HEK293 (cell line): ENCODE measurements at regions not wholly inside any gene's neighbourhood (a gene's known extent, or its start where the extent isn't known, plus 50 kb on each side); places are given as distances from the start of the nearest gene placed in this dataset.

Experiments used
- CTCF ChIA-PET: fragments of 350-600 bp; formaldehyde crosslinking; extraction: SDS; loops from one replicate; lab custom pipeline; 2021; ENCODE audit warnings: antibody characterized with exemption; lab: Yijun Ruan, JAX
- POLR2A ChIA-PET: fragments of 300-600 bp; formaldehyde crosslinking; extraction: SDS; loops from one replicate; lab custom pipeline; 2020; ENCODE audit warnings: antibody characterized with exemption, inconsistent platforms; lab: Yijun Ruan, JAX
- H3K27ac ChIP-seq: fragments of 200-500 bp; sonication (Bioruptor generic); 2 replicates; pipeline ENCODE4 v1.5.1; 2014; ENCODE audit warnings: low read depth, low read length, control low read depth, inconsistent platforms; ENCODE audit errors: extremely low read depth
- H3K36me3 ChIP-seq, 2 experiments: fragments of 200-500 bp in 1 of 2; sonication (Bioruptor generic) in 1 of 2; 1 replicate in 1 of 2; 2 replicates in 1 of 2; pipeline ENCODE4 v1.5.1; 2014 to 2017; ENCODE audit warnings: inconsistent platforms in 2 of 2, low read length in 2 of 2; ENCODE audit not compliant: control insufficient read depth in 2 of 2, insufficient read depth in 1 of 2
- H3K4me1 ChIP-seq: fragments of 200-500 bp; sonication (Bioruptor generic); 2 replicates; pipeline ENCODE4 v1.5.1; 2014; ENCODE audit warnings: mild to moderate bottlenecking, low read length, inconsistent platforms; ENCODE audit not compliant: control insufficient read depth, insufficient read depth
- H3K4me3 ChIP-seq: 2 replicates; pipeline ENCODE4 v1.5.1; 2011; ENCODE audit warnings: low read depth, mild to moderate bottlenecking, control low read depth, low read length, moderate library complexity
- H3K9me3 ChIP-seq: fragments of 200-500 bp; sonication (Bioruptor generic); 2 replicates; pipeline ENCODE4 v1.5.1; 2014; ENCODE audit warnings: low read depth, low read length, inconsistent platforms; ENCODE audit not compliant: control insufficient read depth, insufficient read depth
- REST ChIP-seq: fragments of 450-650 bp; formaldehyde crosslinking; IDR thresholded peaks from 2 replicates; pipeline ENCODE4 v1.5.1; 2016; ENCODE audit warnings: missing biosample characterization, missing genetic modification characterization
- ZBTB8A ChIP-seq: fragments of 450-650 bp; formaldehyde crosslinking; IDR thresholded peaks from 2 replicates; pipeline ENCODE4 v1.5.1; 2016; ENCODE audit warnings: missing biosample characterization, missing genetic modification characterization
- ZFHX2 ChIP-seq: fragments of 450-650 bp; formaldehyde crosslinking; conservative IDR thresholded peaks from 2 replicates; pipeline ENCODE4 v1.5.1; 2016; ENCODE audit warnings: missing biosample characterization, missing genetic modification characterization
- ZNF133 ChIP-seq: fragments of 450-650 bp; formaldehyde crosslinking; IDR thresholded peaks from 2 replicates; pipeline ENCODE4 v1.5.1; 2016; ENCODE audit warnings: missing biosample characterization, missing genetic modification characterization
- ZNF140 ChIP-seq: fragments of 450-650 bp; formaldehyde crosslinking; IDR thresholded peaks from 2 replicates; pipeline ENCODE4 v1.5.1; 2016; ENCODE audit warnings: missing biosample characterization, missing genetic modification characterization
- ZNF174 ChIP-seq: fragments of 450-650 bp; formaldehyde crosslinking; IDR thresholded peaks from 2 replicates; pipeline ENCODE4 v1.5.0; 2017; ENCODE audit warnings: missing biosample characterization, mild to moderate bottlenecking, missing genetic modification characterization
- ZNF175 ChIP-seq: fragments of 450-650 bp; formaldehyde crosslinking; IDR thresholded peaks from 2 replicates; pipeline ENCODE4 v1.5.1; 2016; ENCODE audit warnings: missing biosample characterization, missing genetic modification characterization
- ZNF223 ChIP-seq: fragments of 450-650 bp; formaldehyde crosslinking; IDR thresholded peaks from 2 replicates; pipeline ENCODE4 v1.5.1; 2016; ENCODE audit warnings: missing biosample characterization, missing genetic modification characterization
- ZNF23 ChIP-seq: fragments of 450-650 bp; formaldehyde crosslinking; IDR thresholded peaks from 2 replicates; pipeline ENCODE4 v1.5.1; 2016; ENCODE audit warnings: missing biosample characterization, missing genetic modification characterization, borderline replicate concordance
- ZNF560 ChIP-seq: fragments of 450-650 bp; formaldehyde crosslinking; IDR thresholded peaks from 2 replicates; pipeline ENCODE4 v1.5.1; 2017; ENCODE audit warnings: missing biosample characterization, missing genetic modification characterization, borderline replicate concordance
- ZNF677 ChIP-seq: fragments of 450-650 bp; IDR thresholded peaks from 2 replicates; pipeline ENCODE4 v1.5.0; 2018; ENCODE audit warnings: missing biosample characterization, mild to moderate bottlenecking, missing genetic modification characterization, moderate library complexity
- ZNF704 ChIP-seq: fragments of 450-650 bp; formaldehyde crosslinking; IDR thresholded peaks from 2 replicates; pipeline ENCODE4 v1.5.1; 2016; ENCODE audit warnings: missing biosample characterization, missing genetic modification characterization
- ZNF776 ChIP-seq: fragments of 450-650 bp; formaldehyde crosslinking; IDR thresholded peaks from 2 replicates; pipeline ENCODE4 v1.5.0; 2017; ENCODE audit warnings: missing biosample characterization, missing genetic modification characterization, borderline replicate concordance
- ZNF785 ChIP-seq: fragments of 450-650 bp; formaldehyde crosslinking; IDR thresholded peaks from 2 replicates; pipeline ENCODE4 v1.5.1; 2016; ENCODE audit warnings: missing biosample characterization, missing genetic modification characterization
- ZSCAN4 ChIP-seq: fragments of 450-650 bp; formaldehyde crosslinking; IDR thresholded peaks from 2 replicates; pipeline ENCODE4 v1.5.1; 2017; ENCODE audit warnings: missing biosample characterization, missing genetic modification characterization

- ChIA-PET POLR2A (no interaction called here), CTCF (no interaction called here)
- Histone ChIP-seq H3K27ac (no peak overlapping the region), H3K4me1 (no peaks in the 10 kb centered on the region), H3K9me3 (no peaks in the 10 kb centered on the region)
- no peak for TF ChIP-seq ZNF785 (tag by site-specific recombination)
- TF ChIP-seq ZNF223 (tag by site-specific recombination): no peak
- TF ChIP-seq ZNF704 (tag by site-specific recombination): no peak
- TF ChIP-seq ZNF174 (tag by site-specific recombination): no peak
- no peak for TF ChIP-seq ZNF133 (tag by site-specific recombination)
- no peak for TF ChIP-seq ZBTB8A (tag by site-specific recombination)
- TF ChIP-seq, all 188 proteins: peak for 0
- no peaks in the 10 kb centered on the region for H3K36me3 ChIP-seq
- no peak overlapping the region for H3K4me3 ChIP-seq
Measured at GRCh38 chr2:125281242-125281641, 1256.2 kb downstream of the CNTNAP5 start.

GRCh38 chr2:125296742-125297141, 1271.7 kb downstream of the CNTNAP5 start:
- Histone ChIP-seq H3K9me3 (no peaks in the 10 kb centered on the region), H3K36me3 (no peaks in the 10 kb centered on the region), H3K4me3 (no peak overlapping the region), H3K4me1 (no peaks in the 10 kb centered on the region), H3K27ac (no peak overlapping the region)
- POLR2A ChIA-PET: no interaction called here
- TF ChIP-seq ZNF677: no peak
- TF ChIP-seq, all 188 proteins: peak for 0
- CTCF ChIA-PET: interaction anchor here (0.6 kb wide), 1 partner anchor 95 kb away, joined by 3 read pairs; no protein-coding TSS in a partner anchor

GRCh38 chr2:125310657-125311364, 1285.7 kb downstream of the CNTNAP5 start:
- no peaks in the 10 kb centered on the region for H3K36me3 ChIP-seq
- no peak overlapping the region for H3K4me3 ChIP-seq
- no peaks in the 10 kb centered on the region for H3K4me1 ChIP-seq
- ChIA-PET CTCF (no interaction called here), POLR2A (no interaction called here)
- no peak overlapping the region for H3K27ac ChIP-seq
- no peaks in the 10 kb centered on the region for H3K9me3 ChIP-seq
- no peak for TF ChIP-seq ZNF175
- no peak for TF ChIP-seq ZNF23
- TF ChIP-seq ZNF560: no peak
- TF ChIP-seq ZNF776: no peak
- TF ChIP-seq ZFHX2 (tag by site-specific recombination): no peak

GRCh38 chr2:125312342-125312741, 1287.3 kb downstream of the CNTNAP5 start:
- CTCF ChIA-PET: interaction anchor here (0.7 kb wide), 1 partner anchor 515 kb away, joined by 4 read pairs; no protein-coding TSS in a partner anchor
- POLR2A ChIA-PET: no interaction called here
- Histone ChIP-seq H3K4me3 (no peak overlapping the region), H3K27ac (no peak overlapping the region), H3K9me3 (no peaks in the 10 kb centered on the region), H3K36me3 (no peaks in the 10 kb centered on the region), H3K4me1 (no peaks in the 10 kb centered on the region)
- TF ChIP-seq REST (tag by site-specific recombination) (no peak), ZNF140 (tag by site-specific recombination) (no peak), ZSCAN4 (tag by site-specific recombination) (no peak)
